ENCODE measurements at regions not wholly inside any gene's neighbourhood (a gene's known extent, or its start where the extent isn't known, plus 50 kb on each side); places are given as distances from the start of the nearest gene placed in this dataset.

- ATAC-seq (peak; percentile 88), DNase-seq (no peak)
- no peak overlapping the region for H3K4me3 ChIP-seq
- no peak overlapping the region for H3K27ac ChIP-seq
- TF ChIP-seq, protein P1, sequence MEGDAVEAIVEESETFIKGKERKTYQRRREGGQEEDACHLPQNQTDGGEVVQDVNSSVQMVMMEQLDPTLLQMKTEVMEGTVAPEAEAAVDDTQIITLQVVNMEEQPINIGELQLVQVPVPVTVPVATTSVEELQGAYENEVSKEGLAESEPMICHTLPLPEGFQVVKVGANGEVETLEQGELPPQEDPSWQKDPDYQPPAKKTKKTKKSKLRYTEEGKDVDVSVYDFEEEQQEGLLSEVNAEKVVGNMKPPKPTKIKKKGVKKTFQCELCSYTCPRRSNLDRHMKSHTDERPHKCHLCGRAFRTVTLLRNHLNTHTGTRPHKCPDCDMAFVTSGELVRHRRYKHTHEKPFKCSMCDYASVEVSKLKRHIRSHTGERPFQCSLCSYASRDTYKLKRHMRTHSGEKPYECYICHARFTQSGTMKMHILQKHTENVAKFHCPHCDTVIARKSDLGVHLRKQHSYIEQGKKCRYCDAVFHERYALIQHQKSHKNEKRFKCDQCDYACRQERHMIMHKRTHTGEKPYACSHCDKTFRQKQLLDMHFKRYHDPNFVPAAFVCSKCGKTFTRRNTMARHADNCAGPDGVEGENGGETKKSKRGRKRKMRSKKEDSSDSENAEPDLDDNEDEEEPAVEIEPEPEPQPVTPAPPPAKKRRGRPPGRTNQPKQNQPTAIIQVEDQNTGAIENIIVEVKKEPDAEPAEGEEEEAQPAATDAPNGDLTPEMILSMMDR (IDR thresholded peaks at IDR 0.05), result peak; percentile 34
- intact Hi-C loops (cut with DNase I), result no loop called here
- H3K27me3 ChIP-seq, result no peaks in the 10 kb centered on the region
- H3K4me1 ChIP-seq, result peaks cover 13% of the 10 kb centered on the region
- no peaks in the 10 kb centered on the region for H3K36me3 ChIP-seq
- no peaks in the 10 kb centered on the region for H3K9me3 ChIP-seq
Observed at GRCh38 chr18:23077493-23078256, 57.6 kb upstream of the CABLES1 start.

DNA sequence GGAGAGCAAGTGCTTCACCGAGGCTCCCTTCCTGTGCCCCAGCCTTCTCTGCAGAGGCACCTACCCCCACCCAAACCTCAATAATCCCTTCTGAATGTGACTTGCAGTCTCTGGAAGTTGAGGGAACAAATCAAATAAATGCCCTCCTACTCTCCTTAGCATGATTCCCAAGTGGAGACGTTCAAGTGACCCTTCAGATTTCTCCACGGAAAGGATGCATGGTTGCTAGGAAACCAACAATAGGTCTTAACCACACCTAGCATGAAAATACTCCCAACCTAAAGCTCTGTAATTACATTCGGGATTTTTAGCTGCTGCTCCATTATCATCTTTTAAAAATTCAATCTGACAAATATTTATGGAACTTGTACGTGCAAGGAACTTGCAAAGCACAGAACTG is 50.2 kb upstream of the CABLES1 start:
- no peaks in the 10 kb centered on the region for H3K4me1 ChIP-seq
- intact Hi-C loops (cut with DNase I), result no loop called here
- H3K27ac ChIP-seq, result no peak overlapping the region
- no peaks in the 10 kb centered on the region for H3K27me3 ChIP-seq
- TF ChIP-seq, protein P1 (IDR thresholded peaks at IDR 0.05), result no peak
- H3K9me3 ChIP-seq, result no peaks in the 10 kb centered on the region
- DNase-seq, result no peak
- no peak for ATAC-seq
- no peak overlapping the region for H3K4me3 ChIP-seq
- no peaks in the 10 kb centered on the region for H3K36me3 ChIP-seq
